Bronchial epithelial cell (primary cell): ENCODE measurements at regions not wholly inside any gene's neighbourhood (a gene's known extent, or its start where the extent isn't known, plus 50 kb on each side); places are given as distances from the start of the nearest gene placed in this dataset.

ENCODE experiments used
- DNase-seq: peaks from one replicate; pipeline ENCODE4 v3.0.0-alpha.2; 2010; ENCODE audit warnings: low read depth
- FAIRE-seq: peaks from 2 replicates; lab custom pipeline; 2011; peaks lifted over from hg19 to GRCh38; lab: Jason Lieb, UNC
- H3K27me3 ChIP-seq: 2 replicates; pipeline ENCODE4 v1.5.1; 2011; ENCODE audit warnings: low read length; ENCODE audit not compliant: control insufficient read depth, insufficient read depth
- H3K36me3 ChIP-seq: 2 replicates; pipeline ENCODE4 v1.5.1; 2011; ENCODE audit warnings: low read length; ENCODE audit not compliant: control insufficient read depth, insufficient read depth
- H3K4me3 ChIP-seq: 2 replicates; pipeline ENCODE4 v1.5.1; 2011; ENCODE audit warnings: mild to moderate bottlenecking, low read depth, low read length, control low read depth
- TF ChIP-seq, protein P1 (sequence below): IDR thresholded peaks from 2 replicates; pipeline ENCODE4 v1.5.1; 2011; ENCODE audit warnings: mild to moderate bottlenecking, moderate library complexity, low read length, control low read depth, inconsistent platforms; ENCODE audit not compliant: insufficient read depth, severe bottlenecking

DNA sequence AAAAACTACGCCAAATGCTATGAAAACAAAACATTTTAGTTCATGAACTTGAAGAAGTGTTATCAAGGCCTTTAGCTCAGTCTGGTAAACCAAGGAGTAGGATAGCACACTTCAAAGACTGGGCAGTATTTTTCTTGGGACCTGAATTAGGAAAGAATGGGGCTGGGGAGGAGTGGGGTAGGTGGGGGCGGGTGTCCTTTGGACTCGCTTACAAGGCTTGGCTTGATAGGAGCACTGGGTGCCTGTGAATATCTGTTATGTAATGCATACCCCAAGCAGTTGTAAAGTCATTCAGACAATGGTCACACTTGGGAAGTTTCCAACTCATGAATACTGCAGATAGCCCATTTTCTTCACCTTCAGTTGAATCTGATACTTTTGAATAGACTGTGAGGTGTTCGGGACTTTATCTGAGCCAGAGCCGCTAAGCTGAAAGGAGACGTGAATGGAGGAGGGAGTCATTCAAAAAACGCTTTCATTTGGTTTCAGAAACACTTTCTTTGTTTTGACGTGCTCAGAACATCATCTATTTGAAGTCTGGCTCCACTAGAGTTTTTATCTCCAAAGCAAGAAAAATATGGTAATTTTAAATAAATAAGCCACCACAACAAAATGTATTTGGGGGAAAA, 70.1 kb upstream of the FAM204A start:
- TF ChIP-seq, protein P1, sequence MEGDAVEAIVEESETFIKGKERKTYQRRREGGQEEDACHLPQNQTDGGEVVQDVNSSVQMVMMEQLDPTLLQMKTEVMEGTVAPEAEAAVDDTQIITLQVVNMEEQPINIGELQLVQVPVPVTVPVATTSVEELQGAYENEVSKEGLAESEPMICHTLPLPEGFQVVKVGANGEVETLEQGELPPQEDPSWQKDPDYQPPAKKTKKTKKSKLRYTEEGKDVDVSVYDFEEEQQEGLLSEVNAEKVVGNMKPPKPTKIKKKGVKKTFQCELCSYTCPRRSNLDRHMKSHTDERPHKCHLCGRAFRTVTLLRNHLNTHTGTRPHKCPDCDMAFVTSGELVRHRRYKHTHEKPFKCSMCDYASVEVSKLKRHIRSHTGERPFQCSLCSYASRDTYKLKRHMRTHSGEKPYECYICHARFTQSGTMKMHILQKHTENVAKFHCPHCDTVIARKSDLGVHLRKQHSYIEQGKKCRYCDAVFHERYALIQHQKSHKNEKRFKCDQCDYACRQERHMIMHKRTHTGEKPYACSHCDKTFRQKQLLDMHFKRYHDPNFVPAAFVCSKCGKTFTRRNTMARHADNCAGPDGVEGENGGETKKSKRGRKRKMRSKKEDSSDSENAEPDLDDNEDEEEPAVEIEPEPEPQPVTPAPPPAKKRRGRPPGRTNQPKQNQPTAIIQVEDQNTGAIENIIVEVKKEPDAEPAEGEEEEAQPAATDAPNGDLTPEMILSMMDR = no peak
- Histone ChIP-seq H3K36me3 (no peaks in the 10 kb centered on the region), H3K4me3 (no peak overlapping the region), H3K27me3 (no peaks in the 10 kb centered on the region)
- no peak for FAIRE-seq
- DNase-seq = no peak

DNA sequence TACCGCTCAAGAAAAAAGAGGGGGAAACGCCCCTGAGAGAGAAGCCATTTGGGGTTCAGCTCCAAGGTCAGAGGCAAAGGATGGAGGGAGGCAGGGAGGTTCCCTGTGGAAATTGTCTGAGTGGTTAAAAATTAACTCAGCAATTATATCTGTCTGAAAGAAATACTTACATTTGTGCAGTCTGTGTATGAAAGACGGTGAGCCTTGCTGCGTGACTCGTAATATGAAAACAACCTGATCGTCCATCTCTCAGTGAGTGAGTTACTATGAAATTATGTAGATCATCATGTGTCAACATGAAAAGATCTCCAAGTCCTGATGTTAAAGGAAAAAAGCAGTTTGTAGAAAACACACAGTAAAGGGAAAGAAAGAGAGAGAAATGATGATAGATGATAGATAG, 67.2 kb upstream of the FAM204A start:
- H3K36me3 ChIP-seq = no peaks in the 10 kb centered on the region
- FAIRE-seq (no peak), DNase-seq (peak; percentile 53)
- TF ChIP-seq, protein P1 = no peak
- H3K27me3 ChIP-seq = peaks cover 2% of the 10 kb centered on the region
- H3K4me3 ChIP-seq = no peak overlapping the region

DNA sequence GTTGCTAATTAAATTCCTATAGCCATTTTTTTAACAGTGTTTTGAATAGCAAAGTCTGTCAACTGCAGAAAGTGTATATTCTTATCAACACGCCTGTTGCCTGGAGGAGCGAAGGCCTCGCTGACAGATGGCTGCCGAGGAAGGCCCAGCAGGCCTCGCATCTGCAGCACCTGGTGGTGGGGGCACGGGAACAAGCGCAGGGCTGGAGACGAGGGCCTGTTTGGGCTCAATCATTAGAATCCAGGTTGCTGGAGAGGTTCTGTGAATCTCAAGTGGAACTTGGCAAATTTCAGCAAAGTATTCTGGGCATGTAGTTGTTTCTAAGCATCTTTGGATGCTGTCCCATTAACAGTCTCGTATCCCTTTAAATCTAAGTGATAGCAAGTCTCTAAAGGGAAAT, 66.1 kb upstream of the FAM204A start:
- no peak overlapping the region for H3K4me3 ChIP-seq
- peaks cover 2% of the 10 kb centered on the region for H3K27me3 ChIP-seq
- TF ChIP-seq, protein P1 = no peak
- no peaks in the 10 kb centered on the region for H3K36me3 ChIP-seq
- DNase-seq = no peak
- FAIRE-seq = no peak

DNA sequence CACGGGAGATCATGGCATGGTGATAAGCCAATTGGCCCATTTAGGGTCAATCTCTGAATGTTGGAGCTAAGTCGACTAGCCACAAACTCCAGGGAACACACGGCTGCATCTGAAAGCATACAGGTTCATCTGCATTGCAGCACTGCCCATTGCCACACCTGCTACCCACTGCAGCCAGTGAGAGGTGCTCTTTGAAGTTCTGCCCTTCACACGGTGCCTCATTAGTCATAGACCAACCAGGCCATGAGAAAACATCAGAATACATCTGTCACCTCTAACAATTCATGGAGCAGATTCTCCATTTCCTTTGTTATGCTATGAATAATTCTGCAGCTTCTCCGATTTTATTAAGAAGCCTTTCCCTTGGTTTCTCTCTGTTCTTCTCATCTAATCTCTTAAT, 65.7 kb upstream of the FAM204A start:
- DNase-seq (no peak), FAIRE-seq (peak; percentile 36)
- Histone ChIP-seq H3K4me3 (no peak overlapping the region), H3K27me3 (peaks cover 2% of the 10 kb centered on the region), H3K36me3 (no peaks in the 10 kb centered on the region)
- TF ChIP-seq, protein P1 = no peak

DNA sequence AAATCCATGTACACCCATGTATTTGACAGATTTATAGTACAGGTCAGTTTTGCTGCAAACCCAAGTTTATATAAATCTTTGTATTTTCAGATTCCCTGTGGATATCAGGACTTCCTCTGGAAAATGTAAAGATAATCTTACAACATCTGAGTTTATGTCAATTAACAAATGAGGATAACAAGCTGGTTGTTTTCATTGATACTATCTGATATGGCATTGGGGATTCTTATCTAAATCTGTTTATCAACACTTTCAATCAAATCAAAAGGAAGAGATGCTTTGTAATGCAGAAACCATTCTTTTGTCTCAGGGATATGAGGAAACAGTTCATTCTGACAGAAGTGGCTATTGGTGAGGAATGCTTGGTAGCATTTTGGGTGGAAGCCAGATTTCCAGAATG, 64.9 kb upstream of the FAM204A start:
- H3K27me3 ChIP-seq = peaks cover 2% of the 10 kb centered on the region
- DNase-seq = no peak
- H3K4me3 ChIP-seq = no peak overlapping the region
- FAIRE-seq = no peak
- no peaks in the 10 kb centered on the region for H3K36me3 ChIP-seq
- TF ChIP-seq, protein P1 = no peak

DNA sequence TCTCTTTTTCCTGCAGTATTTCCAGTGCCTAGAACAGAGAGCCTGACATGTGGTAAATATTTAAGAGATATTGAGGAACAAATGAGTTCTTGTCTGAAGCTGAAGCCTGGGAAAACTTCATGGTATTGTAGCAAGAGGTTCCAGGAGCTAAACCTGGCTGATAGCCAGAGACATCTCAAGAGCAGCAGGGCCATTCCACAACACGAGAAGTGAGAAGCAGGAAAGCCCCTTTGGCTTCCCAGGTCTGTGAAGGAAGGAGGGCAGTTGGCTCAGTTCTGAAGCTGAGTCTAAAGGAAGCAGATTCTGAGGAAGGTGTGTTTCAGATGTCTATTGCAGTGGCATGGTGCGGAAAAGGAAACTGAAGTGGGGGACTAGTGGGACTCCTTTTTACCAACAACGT, 63.8 kb upstream of the FAM204A start:
- FAIRE-seq = peak; percentile 58
- TF ChIP-seq, protein P1 = no peak
- no peaks in the 10 kb centered on the region for H3K36me3 ChIP-seq
- no peak for DNase-seq
- H3K4me3 ChIP-seq = no peak overlapping the region
- H3K27me3 ChIP-seq = peaks cover 2% of the 10 kb centered on the region
